GM18868 (cell line): ENCODE measurements at regions not wholly inside any gene's neighbourhood (a gene's known extent, or its start where the extent isn't known, plus 50 kb on each side); places are given as distances from the start of the nearest gene placed in this dataset.

ENCODE experiments used
- ATAC-seq: cut with Tn5 transposase; IDR thresholded peaks from one replicate; pipeline ENCODE4 v1.9.1; 2021; ENCODE audit warnings: mild to moderate bottlenecking, moderate library complexity; ENCODE audit not compliant: unreplicated experiment

DNA sequence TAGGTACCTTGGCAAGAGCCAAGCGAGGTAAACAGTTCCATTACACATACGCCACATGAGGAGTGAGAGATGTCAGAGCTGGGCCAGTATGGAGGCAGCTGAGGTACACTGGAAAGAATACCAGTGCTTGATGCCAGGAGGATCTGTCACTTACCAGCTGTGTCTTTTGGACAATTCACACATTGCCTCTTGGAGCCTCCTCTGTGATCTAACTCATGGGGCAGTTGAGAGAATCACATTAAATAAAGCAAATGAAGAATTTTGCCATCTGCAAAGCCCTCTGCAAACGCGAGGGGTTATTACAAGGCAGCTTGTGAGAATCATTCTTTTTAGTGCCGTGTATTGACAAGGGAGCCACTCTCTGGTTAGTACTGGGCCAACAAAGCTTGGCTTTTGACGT is 429.7 kb upstream of the KLF4 start:
- no peak for ATAC-seq

- ATAC-seq: no peak
Observed at GRCh38 chr9:107918749-107919148, 429.2 kb upstream of the KLF4 start.

GRCh38 chr9:107914151-107914550 is 424.6 kb upstream of the KLF4 start:
- no peak for ATAC-seq

GRCh38 chr9:107907715-107908114 is 418.1 kb upstream of the KLF4 start:
- ATAC-seq: no peak

- no peak for ATAC-seq
Observed at GRCh38 chr9:107907255-107907654, 417.7 kb upstream of the KLF4 start.

- no peak for ATAC-seq
Observed at GRCh38 chr9:107906074-107906473, 416.5 kb upstream of the KLF4 start.

- ATAC-seq: no peak
Observed at GRCh38 chr9:107905308-107906020, 415.9 kb upstream of the KLF4 start.

- ATAC-seq: no peak
Observed at GRCh38 chr9:107899961-107900330, 410.4 kb upstream of the KLF4 start.

- ATAC-seq: no peak
Observed at GRCh38 chr9:107898761-107899160, 409.2 kb upstream of the KLF4 start.

DNA sequence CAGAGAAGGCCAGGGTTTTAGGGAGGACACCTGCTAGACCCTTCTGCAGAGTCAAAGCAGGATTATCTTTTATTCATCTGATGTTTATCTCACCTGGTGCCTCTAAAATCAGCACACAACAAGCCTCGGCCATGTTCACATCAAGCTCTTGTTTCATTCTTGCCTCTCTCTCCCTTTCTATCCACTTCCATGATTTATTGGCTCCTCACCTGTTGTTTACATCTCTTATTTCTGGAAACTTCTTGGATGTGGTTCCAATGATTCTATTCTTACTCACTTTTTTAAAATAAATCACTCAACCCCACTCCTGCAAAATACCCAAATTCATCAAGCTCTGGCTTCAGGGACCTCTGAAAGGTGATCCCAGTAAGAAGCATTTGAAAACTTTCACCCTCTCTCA is 407.0 kb upstream of the KLF4 start:
- no peak for ATAC-seq

DNA sequence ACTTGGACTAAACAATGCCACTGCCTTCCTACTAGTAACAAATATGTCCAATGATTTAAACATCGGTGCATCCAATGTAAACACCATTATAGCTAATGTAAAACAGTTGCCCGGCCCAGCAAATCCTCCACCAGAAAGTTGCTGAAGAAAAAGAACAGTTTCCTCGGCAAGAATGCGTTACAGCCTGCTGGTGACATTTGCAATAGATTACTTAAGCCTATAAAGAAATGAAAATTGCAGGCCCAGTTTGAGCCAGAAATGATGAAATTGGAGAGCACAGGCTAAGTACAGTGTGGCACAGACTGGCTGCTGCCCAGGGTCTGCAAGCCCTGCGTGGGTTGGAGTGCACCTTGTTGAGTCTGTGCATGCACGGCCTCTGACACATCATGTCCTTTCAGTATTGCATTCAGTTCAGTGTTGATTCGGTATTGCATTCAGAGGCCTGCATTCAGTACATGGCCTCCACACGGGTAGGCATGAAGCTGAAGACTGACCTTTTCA is 406.0 kb upstream of the KLF4 start:
- ATAC-seq: no peak

GRCh38 chr9:107894572-107895261 is 405.1 kb upstream of the KLF4 start:
- no peak for ATAC-seq

DNA sequence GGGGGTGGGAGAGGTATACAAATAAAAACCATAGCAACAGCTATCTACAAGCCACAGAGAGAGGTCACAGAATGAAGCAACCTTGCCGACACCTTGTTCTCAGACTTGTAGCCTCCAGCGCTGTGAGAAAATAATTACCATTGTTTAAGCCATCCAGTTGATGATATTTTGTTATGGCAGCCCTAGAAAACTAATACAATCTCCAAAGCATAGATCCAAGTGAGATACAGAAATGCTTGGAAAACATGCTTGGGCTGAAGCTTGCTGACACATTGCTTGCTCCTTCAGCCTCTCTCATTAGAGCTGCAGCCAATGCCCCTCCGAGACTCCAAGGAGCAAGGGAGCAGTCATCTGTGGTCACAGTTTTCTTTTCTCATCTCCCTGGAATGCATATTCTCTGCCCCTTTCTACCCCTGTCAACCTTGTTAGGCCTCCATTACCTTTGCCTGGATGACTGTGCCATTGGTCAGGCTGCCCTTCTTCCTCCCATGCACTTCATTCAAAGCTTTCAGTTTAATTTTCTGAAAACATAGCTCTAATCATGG is 401.4 kb upstream of the KLF4 start:
- ATAC-seq: no peak

DNA sequence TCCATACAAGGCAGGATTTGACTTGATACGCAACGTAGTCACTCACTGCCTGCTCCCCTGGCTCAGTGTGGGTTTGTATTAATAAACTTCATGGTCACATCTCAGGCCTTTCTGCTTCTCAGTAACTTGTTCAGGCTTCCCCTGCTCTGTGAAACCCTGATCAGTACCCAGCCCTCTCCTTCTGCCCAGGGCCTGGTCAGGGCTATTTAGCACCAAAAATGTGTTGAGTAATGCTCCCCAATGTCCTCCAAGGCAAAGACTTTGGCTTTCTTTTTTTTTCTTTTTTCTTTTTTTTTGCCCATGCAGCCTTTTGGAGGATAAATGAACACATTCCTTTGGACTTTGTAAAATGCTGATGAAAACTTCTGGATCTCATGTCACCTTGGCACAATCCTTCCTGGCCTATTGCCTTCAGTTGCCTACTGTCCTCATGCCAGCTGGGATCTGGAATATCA is 399.2 kb upstream of the KLF4 start:
- ATAC-seq: no peak

DNA sequence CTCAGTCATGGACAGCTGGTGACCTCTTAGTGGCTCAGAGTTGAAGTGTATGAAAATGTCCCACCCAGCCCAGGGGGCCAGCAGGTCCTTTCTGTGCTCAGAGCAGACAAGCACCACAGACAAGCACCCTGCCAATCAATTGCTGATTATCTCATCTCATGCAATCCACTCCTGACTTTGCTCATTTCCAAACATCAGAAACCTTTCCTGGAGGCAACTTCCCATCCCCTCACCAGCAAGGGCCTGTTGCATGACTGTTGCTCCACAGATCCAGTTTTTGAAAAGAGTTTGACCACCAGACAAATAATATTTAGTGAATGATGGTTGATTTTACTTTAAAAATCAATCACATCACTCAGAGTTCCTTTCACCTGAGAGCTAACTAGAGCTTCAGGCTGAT is 397.3 kb upstream of the KLF4 start:
- no peak for ATAC-seq

- peak; percentile 97 for ATAC-seq
Observed at GRCh38 chr9:107883496-107884124, 394.0 kb upstream of the KLF4 start.

GRCh38 chr9:107881626-107882300 is 392.2 kb upstream of the KLF4 start:
- ATAC-seq: no peak

DNA sequence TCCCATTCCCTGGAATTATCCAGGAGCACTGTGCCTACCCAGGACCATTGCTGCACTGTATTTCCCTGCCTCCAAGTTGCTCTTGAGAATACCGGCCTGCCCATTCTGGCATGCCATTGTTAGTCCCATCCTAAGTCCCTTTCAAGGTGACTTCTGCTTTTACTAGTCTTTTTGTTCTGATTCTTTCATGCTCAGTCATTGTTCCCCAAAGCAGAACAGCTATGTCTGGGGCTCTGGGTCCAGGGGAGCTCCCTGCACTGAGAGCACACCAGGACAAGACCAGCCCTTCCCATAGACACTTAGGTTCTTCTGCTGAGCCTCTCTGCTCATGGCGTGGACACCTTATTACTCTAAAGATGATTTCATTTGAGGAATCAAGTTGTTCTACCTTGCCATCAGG is 388.9 kb upstream of the KLF4 start:
- peak; percentile 20 for ATAC-seq

DNA sequence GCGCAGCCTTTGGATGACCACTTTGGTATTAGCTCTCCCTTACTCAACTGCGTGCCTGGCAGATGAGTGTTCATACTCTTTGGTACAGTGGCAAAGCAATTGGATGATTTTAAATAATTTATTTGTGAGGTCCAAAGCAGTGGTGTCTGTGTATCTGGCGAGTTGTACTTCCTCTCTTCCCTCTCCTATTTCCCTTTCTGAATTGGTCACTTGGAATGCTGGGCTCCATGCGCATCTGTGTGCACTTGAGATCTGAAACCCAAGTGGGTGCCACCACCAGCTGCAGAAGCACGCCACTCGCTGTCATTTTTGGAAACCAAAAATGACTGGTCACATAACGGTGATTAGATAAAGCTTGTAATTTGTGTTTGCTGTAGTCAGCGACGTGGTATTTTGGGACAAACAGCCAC is 386.0 kb upstream of the KLF4 start:
- peak; percentile 54 for ATAC-seq

DNA sequence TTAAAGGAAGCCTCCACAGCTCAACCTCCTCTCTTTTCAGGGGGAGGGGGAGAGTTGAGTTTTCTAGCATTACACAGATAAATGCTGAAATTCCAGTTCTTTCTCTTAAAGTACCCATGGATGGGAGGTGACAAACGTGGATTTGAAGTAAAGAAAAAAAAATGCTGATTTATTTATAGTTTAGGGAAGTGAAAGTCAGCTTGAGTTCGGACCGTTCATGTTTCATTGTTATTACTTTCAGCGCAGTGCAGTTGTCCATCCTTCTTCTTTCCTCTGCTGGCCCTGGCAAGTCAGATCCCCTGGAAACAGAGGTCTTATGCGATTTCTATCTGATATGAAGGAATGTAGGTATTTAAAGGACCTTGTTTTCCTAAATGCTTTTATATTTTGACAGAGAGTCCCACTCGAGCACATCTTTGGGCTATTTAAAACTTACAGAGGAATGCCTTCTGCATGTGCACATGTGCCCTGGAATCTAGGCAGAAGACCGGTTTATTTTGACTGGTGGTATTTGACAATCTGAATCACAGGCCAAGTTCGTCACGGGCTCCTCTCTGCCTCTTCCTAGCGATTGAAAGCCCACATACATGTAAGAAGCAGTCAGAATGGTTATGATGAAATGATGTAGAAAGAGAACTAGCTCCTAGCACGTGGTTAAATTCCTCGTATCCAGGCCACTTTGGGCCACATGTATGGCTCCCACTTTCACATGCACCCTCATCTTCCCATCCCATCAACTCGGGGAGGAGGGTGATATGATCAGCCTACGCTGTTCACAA is 385.2 kb upstream of the KLF4 start:
- ATAC-seq: peak; percentile 58
